HEK293T (cell line): ENCODE measurements at regions not wholly inside any gene's neighbourhood (a gene's known extent, or its start where the extent isn't known, plus 50 kb on each side); places are given as distances from the start of the nearest gene placed in this dataset.

Source experiments
- CTCF ChIA-PET: fragments of 350-600 bp; formaldehyde crosslinking; extraction: SDS; loops from one replicate; lab custom pipeline; 2021; ENCODE audit warnings: antibody characterized with exemption, inconsistent platforms; lab: Yijun Ruan, JAX
- POLR2A ChIA-PET: fragments of 350-600 bp; formaldehyde crosslinking; extraction: SDS; loops from one replicate; lab custom pipeline; 2020; ENCODE audit warnings: antibody characterized with exemption, inconsistent platforms; lab: Yijun Ruan, JAX
- DNase-seq: peaks from one replicate; pipeline ENCODE4 v3.0.0; 2012; ENCODE audit warnings: mixed read lengths; ENCODE audit errors: extremely low spot score
- ARNT ChIP-seq: fragments of 450-650 bp; IDR thresholded peaks from 2 replicates; pipeline ENCODE4 v1.6.1; 2017; ENCODE audit warnings: mild to moderate bottlenecking
- BHLHE40 ChIP-seq: fragments of 450-650 bp; IDR thresholded peaks from 2 replicates; pipeline ENCODE4 v1.6.1; 2016; ENCODE audit warnings: mild to moderate bottlenecking, moderate library complexity, borderline replicate concordance
- CTBP1 ChIP-seq: fragments of 450-650 bp; IDR thresholded peaks from 2 replicates; pipeline ENCODE4 v1.6.1; 2016; ENCODE audit warnings: borderline replicate concordance
- ELF4 ChIP-seq: fragments of 450-650 bp; IDR thresholded peaks from 2 replicates; pipeline ENCODE4 v1.6.1; 2017; ENCODE audit warnings: antibody characterized with exemption
- FOXA1 ChIP-seq: fragments of 450-650 bp; IDR thresholded peaks from 2 replicates; pipeline ENCODE4 v1.6.1; 2016; ENCODE audit warnings: mild to moderate bottlenecking
- FOXK2 ChIP-seq: fragments of 450-650 bp; IDR thresholded peaks from 2 replicates; pipeline ENCODE4 v1.6.1; 2016; ENCODE audit warnings: mild to moderate bottlenecking
- FOXM1 ChIP-seq: fragments of 450-650 bp; IDR thresholded peaks from 2 replicates; pipeline ENCODE4 v1.6.1; 2017; ENCODE audit warnings: mild to moderate bottlenecking, borderline replicate concordance
- HDGF ChIP-seq: fragments of 450-650 bp; IDR thresholded peaks from 2 replicates; pipeline ENCODE4 v1.6.1; 2017; ENCODE audit warnings: antibody characterized with exemption, borderline replicate concordance
- L3MBTL2 ChIP-seq: fragments of 450-650 bp; conservative IDR thresholded peaks from 2 replicates; pipeline ENCODE4 v1.6.1; 2016; ENCODE audit warnings: mild to moderate bottlenecking
- LEF1 ChIP-seq: fragments of 450-650 bp; IDR thresholded peaks from 2 replicates; pipeline ENCODE4 v1.6.1; 2017; ENCODE audit warnings: mild to moderate bottlenecking, borderline replicate concordance
- NFRKB ChIP-seq: fragments of 450-650 bp; IDR thresholded peaks from 2 replicates; pipeline ENCODE4 v1.6.1; 2016; ENCODE audit warnings: mild to moderate bottlenecking, moderate library complexity
- SP1 ChIP-seq: fragments of 450-650 bp; IDR thresholded peaks from 2 replicates; pipeline ENCODE4 v1.6.1; 2017
- SUZ12 ChIP-seq: fragments of 450-650 bp; IDR thresholded peaks from 2 replicates; pipeline ENCODE4 v1.6.1; 2016; ENCODE audit warnings: mild to moderate bottlenecking
- TARDBP ChIP-seq: fragments of 450-650 bp; IDR thresholded peaks from 2 replicates; pipeline ENCODE4 v1.6.1; 2016
- ZNF384 ChIP-seq: fragments of 450-650 bp; IDR thresholded peaks from 2 replicates; pipeline ENCODE4 v1.6.1; 2016
- TF ChIP-seq, protein P1 (sequence below): fragments of 450-650 bp; IDR thresholded peaks from 2 replicates; pipeline ENCODE4 v1.6.1; 2016

DNA sequence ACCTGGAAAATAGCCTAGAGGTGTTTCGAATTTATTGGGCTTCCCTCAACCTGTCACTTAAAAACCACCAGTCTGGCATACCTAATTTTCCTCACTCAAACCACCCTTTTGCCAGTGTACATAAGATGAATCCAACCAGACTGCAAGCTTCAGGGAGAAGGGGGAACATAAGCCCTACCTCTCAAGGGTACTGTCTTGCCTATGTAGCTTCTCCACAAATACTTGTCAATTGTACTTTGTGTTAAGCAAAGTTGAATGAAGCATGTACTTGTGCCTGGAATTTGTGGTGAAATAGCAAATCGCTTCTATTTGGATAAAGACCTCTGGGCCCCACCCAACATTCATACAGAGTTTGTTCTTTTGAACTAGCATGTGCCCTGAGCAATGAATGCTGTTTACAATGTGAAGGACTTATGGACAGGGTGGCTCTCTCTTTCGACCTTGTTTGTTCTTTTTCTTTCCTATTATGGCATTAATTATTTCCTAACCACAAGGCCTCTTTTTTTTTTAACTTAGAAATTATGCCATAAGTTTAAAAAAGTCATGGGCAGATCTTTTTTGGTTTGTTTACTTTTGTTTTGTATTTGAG lies 580.2 kb downstream of the EBF1 start:
- TF ChIP-seq HDGF (no peak), FOXM1 (no peak)
- DNase-seq = no peak
- ChIA-PET CTCF (no interaction called here), POLR2A (no interaction called here)

GRCh38 chr5:158516521-158516920 lies 583.2 kb downstream of the EBF1 start:
- ChIA-PET CTCF (no interaction called here), POLR2A (no interaction called here)
- no peak for DNase-seq
- no peak for TF ChIP-seq SUZ12
- TF ChIP-seq ELF4 = no peak
- TF ChIP-seq SP1 = no peak
- no peak for TF ChIP-seq ARNT
- no peak for TF ChIP-seq BHLHE40
- no peak for TF ChIP-seq HDGF
- no peak for TF ChIP-seq L3MBTL2
- TF ChIP-seq TARDBP = no peak
- no peak for TF ChIP-seq CTBP1
- TF ChIP-seq FOXK2 = no peak
- TF ChIP-seq FOXA1 = no peak
- no peak for TF ChIP-seq ZNF384
- TF ChIP-seq, protein P1, sequence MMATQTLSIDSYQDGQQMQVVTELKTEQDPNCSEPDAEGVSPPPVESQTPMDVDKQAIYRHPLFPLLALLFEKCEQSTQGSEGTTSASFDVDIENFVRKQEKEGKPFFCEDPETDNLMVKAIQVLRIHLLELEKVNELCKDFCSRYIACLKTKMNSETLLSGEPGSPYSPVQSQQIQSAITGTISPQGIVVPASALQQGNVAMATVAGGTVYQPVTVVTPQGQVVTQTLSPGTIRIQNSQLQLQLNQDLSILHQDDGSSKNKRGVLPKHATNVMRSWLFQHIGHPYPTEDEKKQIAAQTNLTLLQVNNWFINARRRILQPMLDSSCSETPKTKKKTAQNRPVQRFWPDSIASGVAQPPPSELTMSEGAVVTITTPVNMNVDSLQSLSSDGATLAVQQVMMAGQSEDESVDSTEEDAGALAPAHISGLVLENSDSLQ = no peak
- no peak for TF ChIP-seq FOXM1

DNA sequence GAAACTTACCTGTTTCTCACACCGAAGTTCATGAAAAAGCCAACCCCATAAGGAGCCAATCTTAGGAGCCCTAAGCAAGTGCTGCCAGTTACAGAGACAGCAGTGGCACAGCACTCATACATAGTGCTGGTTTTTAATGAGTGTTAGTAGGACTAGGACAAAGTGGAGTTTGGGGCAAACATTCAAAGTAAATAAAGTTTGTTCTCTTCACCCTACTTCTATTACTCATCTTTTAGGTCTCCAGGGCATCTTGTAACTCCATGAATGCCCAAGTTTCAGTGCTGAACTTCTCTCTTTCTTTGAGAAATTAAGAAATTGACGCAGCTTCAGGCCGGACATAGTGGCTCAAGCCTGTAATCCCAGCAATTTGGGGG lies 584.7 kb downstream of the EBF1 start:
- TF ChIP-seq ARNT (no peak), CTBP1 (no peak), ZNF384 (no peak), LEF1 (no peak), SP1 (no peak), TARDBP (no peak), FOXK2 (no peak), SUZ12 (no peak), FOXM1 (no peak), L3MBTL2 (no peak), ELF4 (no peak), NFRKB (no peak), HDGF (no peak), BHLHE40 (no peak), FOXA1 (no peak)
- TF ChIP-seq, protein P1 = no peak
- ChIA-PET CTCF (interaction anchor here (0.7 kb wide), 1 partner anchor 181 kb away, joined by 3 read pairs; no protein-coding TSS in a partner anchor), POLR2A (no interaction called here)
- no peak for DNase-seq

DNA sequence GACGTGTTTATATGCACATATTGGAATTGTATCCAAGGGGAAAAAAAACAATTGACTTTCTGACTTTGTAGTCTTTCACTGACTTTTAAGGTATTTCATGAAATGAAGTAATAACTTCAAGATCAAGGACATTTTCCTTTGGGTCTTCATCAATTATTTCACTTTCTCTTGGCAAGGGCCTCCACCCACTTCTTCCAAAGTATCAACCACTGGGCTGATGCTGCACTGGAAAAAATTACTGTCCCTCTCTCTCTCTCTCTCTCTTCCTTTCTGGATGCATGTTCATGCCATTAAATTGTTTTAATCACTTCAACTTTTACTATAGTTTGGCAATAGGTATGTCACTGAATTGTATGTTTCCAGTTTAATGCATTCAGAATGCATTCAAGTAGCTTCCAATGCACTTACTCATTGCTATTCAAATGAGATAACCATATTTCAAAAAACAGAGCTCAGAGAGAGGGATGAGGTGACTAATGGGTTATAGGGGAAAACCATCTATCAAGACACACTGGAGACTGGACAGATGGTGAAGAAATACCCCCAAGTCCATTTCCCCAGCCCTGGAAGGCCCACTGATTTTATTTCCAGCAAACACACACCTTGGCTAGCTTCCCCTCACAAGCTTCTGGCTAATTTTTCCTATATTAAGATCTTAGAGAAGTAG lies 585.3 kb downstream of the EBF1 start:
- no peak for DNase-seq
- CTCF ChIA-PET = no interaction called here
- POLR2A ChIA-PET = no interaction called here
- TF ChIP-seq ELF4 (no peak), ARNT (no peak), BHLHE40 (no peak), L3MBTL2 (no peak), SUZ12 (no peak), TARDBP (no peak), FOXM1 (no peak), LEF1 (no peak), FOXK2 (no peak)

DNA sequence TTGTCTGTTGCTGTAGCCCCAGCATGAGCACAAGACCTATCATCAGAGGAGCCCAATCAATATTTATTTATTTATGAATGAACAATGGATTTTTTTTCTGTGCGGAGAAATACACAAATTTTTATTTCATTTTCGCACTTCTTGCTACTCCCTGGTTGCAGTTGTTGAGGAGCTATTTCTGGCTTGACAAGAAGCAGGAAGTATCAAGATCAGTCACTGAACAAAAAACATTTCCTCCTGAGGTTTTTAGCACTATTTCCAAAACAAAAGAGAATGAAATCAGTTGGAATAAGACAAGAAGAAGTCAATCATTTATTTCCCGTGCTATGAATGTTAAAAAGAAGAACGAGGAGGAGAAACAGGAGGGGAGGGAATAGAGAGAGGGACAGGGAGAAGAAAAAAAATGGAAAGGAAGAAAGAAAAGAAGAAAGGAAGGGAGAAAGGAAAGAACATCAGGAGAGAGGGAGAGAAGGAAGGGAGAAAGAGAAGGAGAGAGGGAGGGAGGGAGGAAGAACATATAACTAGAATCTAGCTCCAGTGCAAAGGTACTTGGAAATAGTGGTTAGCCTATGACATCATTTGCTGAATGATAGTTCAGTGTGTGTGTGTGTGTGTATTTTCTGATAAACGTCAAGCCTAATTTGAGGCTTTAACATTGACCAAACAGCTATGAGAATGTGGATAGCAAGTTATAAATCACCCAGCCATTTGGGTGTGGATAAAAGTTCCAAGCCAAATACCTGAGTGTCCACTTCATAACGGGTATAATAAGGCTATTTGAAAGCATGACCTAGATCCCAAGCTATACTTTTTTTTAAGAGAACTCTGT lies 586.0 kb downstream of the EBF1 start:
- ChIA-PET CTCF (no interaction called here), POLR2A (no interaction called here)
- TF ChIP-seq BHLHE40 = no peak
- TF ChIP-seq FOXK2 = no peak
- DNase-seq = no peak

GRCh38 chr5:158511454-158511853 lies 588.3 kb downstream of the EBF1 start:
- TF ChIP-seq TARDBP (no peak), FOXK2 (no peak), LEF1 (no peak), BHLHE40 (no peak)
- ChIA-PET CTCF (no interaction called here), POLR2A (no interaction called here)
- DNase-seq = no peak

DNA sequence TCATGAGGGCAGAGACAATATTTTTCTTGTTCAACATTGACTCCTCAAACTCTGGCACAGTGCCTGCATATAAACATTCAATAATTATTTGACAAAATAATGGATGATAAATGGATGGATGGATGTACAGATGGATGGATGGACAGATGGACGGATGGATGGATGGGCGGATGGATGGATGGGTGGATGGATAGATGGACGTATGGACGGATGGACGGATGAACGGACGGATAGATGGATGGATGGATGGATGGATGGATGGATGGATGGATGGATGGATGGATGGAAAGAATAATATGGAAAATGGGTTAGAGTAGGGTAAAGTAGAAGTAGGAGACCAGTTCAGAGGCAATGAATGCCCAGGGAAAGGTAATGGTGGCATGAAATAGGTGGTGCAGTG lies 589.2 kb downstream of the EBF1 start:
- ChIA-PET POLR2A (no interaction called here), CTCF (no interaction called here)
- TF ChIP-seq LEF1 (no peak), FOXA1 (no peak)
- DNase-seq = no peak
